GM12865 (cell line): ENCODE measurements at regions not wholly inside any gene's neighbourhood (a gene's known extent, or its start where the extent isn't known, plus 50 kb on each side); places are given as distances from the start of the nearest gene placed in this dataset.

Source experiments
- DNase-seq: peaks from one replicate; pipeline ENCODE4 v3.0.0; 2010; ENCODE audit warnings: low read depth
- H3K4me3 ChIP-seq: 2 replicates; pipeline ENCODE4 v1.5.1; 2011; ENCODE audit warnings: mild to moderate bottlenecking, low read depth, low read length, control low read depth
- CTCF ChIP-seq: IDR thresholded peaks from 2 replicates; pipeline ENCODE4 v1.5.1; 2011; ENCODE audit warnings: low read length, control low read depth, low read depth, inconsistent platforms; ENCODE audit not compliant: insufficient read depth; ENCODE audit errors: missing control alignments

- H3K4me3 ChIP-seq, result no peak overlapping the region
- no peak for DNase-seq
- no peak for TF ChIP-seq CTCF
These were observed 98.2 kb upstream of the NEBL start for GRCh38 chr10:20995123-20995987.

GRCh38 chr10:20993830-20994527, 96.9 kb upstream of the NEBL start:
- H3K4me3 ChIP-seq, result no peak overlapping the region
- no peak for TF ChIP-seq CTCF
- DNase-seq, result no peak

GRCh38 chr10:20993389-20993788, 96.3 kb upstream of the NEBL start:
- no peak for DNase-seq

GRCh38 chr10:20991526-20991925, 94.4 kb upstream of the NEBL start:
- no peak overlapping the region for H3K4me3 ChIP-seq
- DNase-seq, result no peak
- no peak for TF ChIP-seq CTCF

More at GRCh38 chr10:20993389-20993788, 96.3 kb upstream of the NEBL start:
- H3K4me3 ChIP-seq, result no peak overlapping the region
- TF ChIP-seq CTCF, result no peak

GRCh38 chr10:20990604-20991003, 93.5 kb upstream of the NEBL start:
- no peak for TF ChIP-seq CTCF
- no peak for DNase-seq
- H3K4me3 ChIP-seq, result no peak overlapping the region

- no peak for TF ChIP-seq CTCF
- H3K4me3 ChIP-seq, result no peak overlapping the region
- DNase-seq, result no peak
These were observed 91.4 kb upstream of the NEBL start for GRCh38 chr10:20988357-20988983.
